ENCODE measurements at regions not wholly inside any gene's neighbourhood (a gene's known extent, or its start where the extent isn't known, plus 50 kb on each side); places are given as distances from the start of the nearest gene placed in this dataset.

GRCh38 chr9:116084497-116084896 lies 69.1 kb upstream of the PAPPA start:
- Histone ChIP-seq H3T11ph (ENCODE audit: low read length) (no peak overlapping the region), H3K56ac (ENCODE audit: insufficient read length, low read depth, low read length) (no peak overlapping the region), H3K79me1 (ENCODE audit: insufficient read depth, low read depth, low read length, poor library complexity, severe bottlenecking) (no peaks in the 10 kb centered on the region), H3K79me2 (ENCODE audit: insufficient read depth, low read length) (no peaks in the 10 kb centered on the region), H2BK12ac (ENCODE audit: insufficient read length, low read depth, low read length) (no peak overlapping the region), H4K5ac (ENCODE audit: insufficient read length, low read depth, low read length) (no peak overlapping the region), H3K27ac (ENCODE audit: insufficient read length, low read depth, low read length) (no peak overlapping the region), H3K4me1 (ENCODE audit: insufficient read depth, low read length) (no peaks in the 10 kb centered on the region), H2BK15ac (ENCODE audit: low read depth, low read length) (no peak overlapping the region), H2BK120ac (ENCODE audit: low read depth, low read length, poor library complexity, severe bottlenecking) (no peak overlapping the region), H3K9me3 (ENCODE audit: control insufficient read depth, low read depth, low read length) (no peaks in the 10 kb centered on the region), H2AFZ (ENCODE audit: low read length) (no peak overlapping the region), H3K14ac (ENCODE audit: insufficient read depth, low read length) (no peak overlapping the region), H3K4me2 (ENCODE audit: insufficient read depth, insufficient read length, low read length) (no peak overlapping the region), H3K23ac (ENCODE audit: insufficient read length, low read depth, low read length) (no peak overlapping the region), H3K18ac (ENCODE audit: insufficient read length, low read depth, low read length) (no peak overlapping the region), H3K4ac (ENCODE audit: low read depth, low read length) (no peak overlapping the region), H2BK5ac (ENCODE audit: insufficient read length, low read length) (no peak overlapping the region), H2BK20ac (ENCODE audit: low read depth, low read length, poor library complexity, severe bottlenecking) (no peak overlapping the region), H4K91ac (ENCODE audit: insufficient read length, low read depth, low read length) (no peak overlapping the region), H4K20me1 (ENCODE audit: control insufficient read depth, insufficient read depth, insufficient read length) (no peaks in the 10 kb centered on the region), H3K9ac (ENCODE audit: extremely low read depth, insufficient read length, low read length) (no peak overlapping the region), H4K8ac (replicated peaks; ENCODE audit: insufficient read length, low read depth, low read length) (no peak overlapping the region), H3K23me2 (ENCODE audit: insufficient read length, low read depth, low read length, poor library complexity, severe bottlenecking) (no peaks in the 10 kb centered on the region), H3K27me3 (ENCODE audit: insufficient read depth, low read length) (no peaks in the 10 kb centered on the region; the same call in 1 of the 2 replicates), H2AK5ac (ENCODE audit: insufficient read length, low read length) (no peak overlapping the region)
- H3K27ac Mint-ChIP-seq = peak overlapping the region in 1 of 3 experiments; percentile 17; a peak in 1 of 7 replicates
- no peak for TF ChIP-seq CTCF (conservative IDR thresholded peaks at IDR 0.05)
- H3K36me3 Mint-ChIP-seq (ENCODE audit: insufficient read depth in 1 of 3, low read depth in 3 of 3) = no peaks in the 10 kb centered on the region
- no peak overlapping the region for H3K4me3 Mint-ChIP-seq
- no peaks in the 10 kb centered on the region for H3K9me3 Mint-ChIP-seq
- H3K27me3 Mint-ChIP-seq (ENCODE audit: low read depth) = no peaks in the 10 kb centered on the region
- WGBS (ENCODE audit: extremely low coverage, insufficient read length, low lambda C conversion rate) = no CpG with 5 or more reads among the region's 1 CpG
- no peak for DNase-seq
- peaks cover 3 to 6% of the 10 kb centered on the region in 2 experiments; a peak in 3 of 4 replicates for H3K4me1 Mint-ChIP-seq
